Astrocyte (in vitro differentiated cells and primary cell): ENCODE measurements at regions not wholly inside any gene's neighbourhood (a gene's known extent, or its start where the extent isn't known, plus 50 kb on each side); places are given as distances from the start of the nearest gene placed in this dataset.

Experiments
- EZH2 ChIP-seq: IDR thresholded peaks from 2 replicates; pipeline ENCODE4 v1.6.1; 2012; ENCODE audit warnings: mild to moderate bottlenecking, low read length, inconsistent platforms; ENCODE audit not compliant: insufficient read depth
- TF ChIP-seq, protein P1 (sequence below): IDR thresholded peaks from 2 replicates; pipeline ENCODE4 v1.5.1; 2011; ENCODE audit warnings: low read depth, mild to moderate bottlenecking, inconsistent platforms, low read length, moderate library complexity; ENCODE audit not compliant: insufficient read depth

DNA sequence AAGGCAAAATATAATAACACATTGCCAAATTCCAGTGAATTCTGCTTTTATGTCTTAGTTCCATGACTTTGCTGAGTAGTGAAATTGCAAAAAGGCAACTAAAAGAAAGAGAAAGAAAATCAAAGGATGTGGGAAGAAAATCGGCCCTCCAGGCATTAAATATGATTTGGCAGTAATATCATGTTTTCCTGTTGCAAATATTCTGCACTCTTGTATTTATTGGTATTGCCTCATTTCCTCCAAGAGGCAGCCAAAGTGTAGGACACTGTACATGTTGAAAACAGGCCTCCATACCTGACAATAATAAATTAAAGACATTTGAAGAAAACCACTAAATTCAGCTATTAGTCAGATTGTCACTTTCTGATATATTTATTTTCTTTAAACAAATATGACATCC lies 460.0 kb upstream of the NOX3 start:
- TF ChIP-seq, protein P1, sequence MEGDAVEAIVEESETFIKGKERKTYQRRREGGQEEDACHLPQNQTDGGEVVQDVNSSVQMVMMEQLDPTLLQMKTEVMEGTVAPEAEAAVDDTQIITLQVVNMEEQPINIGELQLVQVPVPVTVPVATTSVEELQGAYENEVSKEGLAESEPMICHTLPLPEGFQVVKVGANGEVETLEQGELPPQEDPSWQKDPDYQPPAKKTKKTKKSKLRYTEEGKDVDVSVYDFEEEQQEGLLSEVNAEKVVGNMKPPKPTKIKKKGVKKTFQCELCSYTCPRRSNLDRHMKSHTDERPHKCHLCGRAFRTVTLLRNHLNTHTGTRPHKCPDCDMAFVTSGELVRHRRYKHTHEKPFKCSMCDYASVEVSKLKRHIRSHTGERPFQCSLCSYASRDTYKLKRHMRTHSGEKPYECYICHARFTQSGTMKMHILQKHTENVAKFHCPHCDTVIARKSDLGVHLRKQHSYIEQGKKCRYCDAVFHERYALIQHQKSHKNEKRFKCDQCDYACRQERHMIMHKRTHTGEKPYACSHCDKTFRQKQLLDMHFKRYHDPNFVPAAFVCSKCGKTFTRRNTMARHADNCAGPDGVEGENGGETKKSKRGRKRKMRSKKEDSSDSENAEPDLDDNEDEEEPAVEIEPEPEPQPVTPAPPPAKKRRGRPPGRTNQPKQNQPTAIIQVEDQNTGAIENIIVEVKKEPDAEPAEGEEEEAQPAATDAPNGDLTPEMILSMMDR, result no peak
- no peak for TF ChIP-seq EZH2
